Adipocyte (in vitro differentiated cells): ENCODE measurements at regions not wholly inside any gene's neighbourhood (a gene's known extent, or its start where the extent isn't known, plus 50 kb on each side); places are given as distances from the start of the nearest gene placed in this dataset.

Experiments used
- DNase-seq: peaks from one replicate; pipeline ENCODE4 v3.0.0-alpha.2; 2015; ENCODE audit warnings: low read depth
- H3K27me3 ChIP-seq: replicated peaks from 2 replicates; pipeline ENCODE4 v1.7.0; 2013; ENCODE audit warnings: mild to moderate bottlenecking, low read length, moderate library complexity; ENCODE audit not compliant: control insufficient read depth, insufficient read depth
- H3K36me3 ChIP-seq: 2 replicates; pipeline ENCODE4 v1.7.0; 2013; ENCODE audit warnings: low read length, mild to moderate bottlenecking, moderate library complexity; ENCODE audit not compliant: control insufficient read depth, insufficient read depth, severe bottlenecking
- H3K4me1 ChIP-seq: 2 replicates; pipeline ENCODE4 v1.7.0; 2013; ENCODE audit warnings: mild to moderate bottlenecking, low read length, moderate library complexity; ENCODE audit not compliant: control insufficient read depth, insufficient read depth
- H3K4me3 ChIP-seq: 2 replicates; pipeline ENCODE4 v1.7.0; 2013; ENCODE audit warnings: mild to moderate bottlenecking, low read length, moderate library complexity
- H3K9ac ChIP-seq: 2 replicates; pipeline ENCODE4 v1.7.0; 2013; ENCODE audit warnings: mild to moderate bottlenecking, low read length, moderate library complexity
- H3K9me3 ChIP-seq: 2 replicates; pipeline ENCODE4 v1.7.0; 2013; ENCODE audit warnings: mild to moderate bottlenecking, low read length, moderate library complexity; ENCODE audit not compliant: control insufficient read depth

GRCh38 chr1:214823311-214824117, 220.5 kb downstream of the CENPF start:
- H3K4me3 ChIP-seq, result no peak overlapping the region
- no peaks in the 10 kb centered on the region for H3K27me3 ChIP-seq
- no peak overlapping the region for H3K9ac ChIP-seq
- no peaks in the 10 kb centered on the region for H3K4me1 ChIP-seq
- peaks cover 12% of the 10 kb centered on the region for H3K9me3 ChIP-seq
- DNase-seq, result no peak
- H3K36me3 ChIP-seq, result no peaks in the 10 kb centered on the region

GRCh38 chr1:214824763-214825162, 221.8 kb downstream of the CENPF start:
- Histone ChIP-seq H3K9me3 (peaks cover 16% of the 10 kb centered on the region), H3K36me3 (no peaks in the 10 kb centered on the region), H3K9ac (no peak overlapping the region), H3K4me1 (no peaks in the 10 kb centered on the region), H3K27me3 (no peaks in the 10 kb centered on the region), H3K4me3 (no peak overlapping the region)
- DNase-seq, result no peak

- Histone ChIP-seq H3K36me3 (no peaks in the 10 kb centered on the region), H3K27me3 (no peaks in the 10 kb centered on the region), H3K9me3 (peaks cover 16% of the 10 kb centered on the region), H3K4me1 (no peaks in the 10 kb centered on the region), H3K9ac (no peak overlapping the region), H3K4me3 (no peak overlapping the region)
- DNase-seq, result no peak
These were observed 223.6 kb downstream of the CENPF start for GRCh38 chr1:214826619-214827018.

GRCh38 chr1:214827883-214828282, 224.9 kb downstream of the CENPF start:
- H3K4me1 ChIP-seq, result peaks cover 1% of the 10 kb centered on the region
- no peak overlapping the region for H3K9ac ChIP-seq
- peak overlapping the region; percentile 51 for H3K4me3 ChIP-seq
- no peak for DNase-seq
- no peaks in the 10 kb centered on the region for H3K27me3 ChIP-seq
- H3K9me3 ChIP-seq, result peaks cover 16% of the 10 kb centered on the region
- H3K36me3 ChIP-seq, result no peaks in the 10 kb centered on the region

- H3K4me3 ChIP-seq, result no peak overlapping the region
- DNase-seq, result peak; percentile 58
- H3K27me3 ChIP-seq, result no peaks in the 10 kb centered on the region
- H3K36me3 ChIP-seq, result no peaks in the 10 kb centered on the region
- H3K9ac ChIP-seq, result no peak overlapping the region
- peaks cover 16% of the 10 kb centered on the region for H3K9me3 ChIP-seq
- H3K4me1 ChIP-seq, result peaks cover 15% of the 10 kb centered on the region
These were observed 227.9 kb downstream of the CENPF start for GRCh38 chr1:214830941-214831340.

GRCh38 chr1:214831956-214832355, 229.0 kb downstream of the CENPF start:
- H3K27me3 ChIP-seq, result no peaks in the 10 kb centered on the region
- no peak for DNase-seq
- no peaks in the 10 kb centered on the region for H3K36me3 ChIP-seq
- peaks cover 16% of the 10 kb centered on the region for H3K9me3 ChIP-seq
- H3K4me1 ChIP-seq, result peaks cover 15% of the 10 kb centered on the region
- no peak overlapping the region for H3K4me3 ChIP-seq
- no peak overlapping the region for H3K9ac ChIP-seq

- peaks cover 7% of the 10 kb centered on the region for H3K9me3 ChIP-seq
- H3K4me1 ChIP-seq, result peaks cover 18% of the 10 kb centered on the region
- no peaks in the 10 kb centered on the region for H3K27me3 ChIP-seq
- H3K36me3 ChIP-seq, result no peaks in the 10 kb centered on the region
- no peak overlapping the region for H3K4me3 ChIP-seq
- peak; percentile 87 for DNase-seq
- H3K9ac ChIP-seq, result no peak overlapping the region
These were observed 230.3 kb downstream of the CENPF start for GRCh38 chr1:214833178-214833756.

GRCh38 chr1:214837376-214837775, 234.4 kb downstream of the CENPF start:
- Histone ChIP-seq H3K4me3 (no peak overlapping the region), H3K9ac (no peak overlapping the region), H3K36me3 (no peaks in the 10 kb centered on the region), H3K4me1 (peaks cover 20% of the 10 kb centered on the region), H3K9me3 (no peaks in the 10 kb centered on the region), H3K27me3 (no peaks in the 10 kb centered on the region)
- no peak for DNase-seq

- Histone ChIP-seq H3K4me3 (no peak overlapping the region), H3K36me3 (no peaks in the 10 kb centered on the region), H3K4me1 (peaks cover 17% of the 10 kb centered on the region), H3K9ac (no peak overlapping the region), H3K9me3 (no peaks in the 10 kb centered on the region), H3K27me3 (no peaks in the 10 kb centered on the region)
- DNase-seq, result peak; percentile 71
These were observed 235.4 kb downstream of the CENPF start for GRCh38 chr1:214838351-214838750.

GRCh38 chr1:214840356-214840755, 237.4 kb downstream of the CENPF start:
- Histone ChIP-seq H3K36me3 (no peaks in the 10 kb centered on the region), H3K9ac (no peak overlapping the region), H3K4me3 (no peak overlapping the region), H3K4me1 (peaks cover 8% of the 10 kb centered on the region), H3K27me3 (no peaks in the 10 kb centered on the region), H3K9me3 (no peaks in the 10 kb centered on the region)
- DNase-seq, result no peak

GRCh38 chr1:214842856-214843255, 239.7 kb upstream of the KCNK2 start:
- DNase-seq, result peak; percentile 12
- Histone ChIP-seq H3K36me3 (no peaks in the 10 kb centered on the region), H3K4me1 (peaks cover 14% of the 10 kb centered on the region), H3K4me3 (no peak overlapping the region), H3K9me3 (no peaks in the 10 kb centered on the region), H3K9ac (no peak overlapping the region), H3K27me3 (no peaks in the 10 kb centered on the region)
